ENCODE measurements at regions not wholly inside any gene's neighbourhood (a gene's known extent, or its start where the extent isn't known, plus 50 kb on each side); places are given as distances from the start of the nearest gene placed in this dataset.

- TF ChIP-seq CTCF (IDR thresholded peaks at IDR 0.05; ENCODE audit: insufficient read depth, low read length) (no peak), POLR2AphosphoS5 (IDR thresholded peaks at IDR 0.05; ENCODE audit: low read depth) (no peak), GABPA (IDR thresholded peaks at IDR 0.05; ENCODE audit: low read depth) (no peak)
These were observed 383.6 kb downstream of the BCKDHB start for GRCh38 chr6:80489911-80490635.

All from HL-60 (cell line).